NCI-H2227 (cell line): ENCODE measurements at regions not wholly inside any gene's neighbourhood (a gene's known extent, or its start where the extent isn't known, plus 50 kb on each side); places are given as distances from the start of the nearest gene placed in this dataset.

Experiments used
- DNase-seq: peaks from one replicate; lab custom pipeline; 2025; ENCODE audit not compliant: unreplicated experiment; lab: John Stamatoyannopoulos, UW

DNA sequence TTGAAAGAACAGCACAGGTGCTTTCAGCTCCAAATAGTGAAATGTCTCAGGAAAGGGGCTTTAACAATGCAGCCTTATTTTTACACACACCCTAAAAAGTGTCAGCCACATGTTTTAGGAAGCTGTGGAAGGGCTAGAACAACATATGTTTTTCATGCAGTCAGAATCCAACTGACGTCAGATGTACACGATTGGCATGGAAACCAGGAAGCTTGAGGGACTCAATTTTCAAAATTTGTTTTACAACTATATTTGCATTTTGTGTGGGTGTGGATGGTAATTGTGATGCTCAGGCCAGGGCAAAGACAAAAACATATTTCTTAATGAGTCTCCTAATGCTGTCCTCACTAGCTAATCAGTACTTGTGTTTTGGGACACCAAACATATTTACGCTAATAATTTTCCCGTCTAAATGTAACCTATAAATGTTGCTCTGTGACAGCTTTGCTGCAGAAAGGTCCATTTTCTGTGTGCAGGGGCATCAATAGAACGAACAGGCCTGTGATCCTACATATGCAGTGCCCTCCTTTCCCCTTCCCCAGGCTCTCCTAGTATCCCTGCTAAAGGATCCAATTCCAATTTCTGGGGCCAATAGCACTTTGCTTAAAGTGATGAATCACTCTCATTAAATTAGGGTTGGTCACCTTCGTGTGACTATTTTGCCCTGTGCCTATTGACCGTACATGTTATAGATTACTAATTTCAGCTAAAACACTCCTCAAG, 434.0 kb upstream of the CDH5 start:
- no peak for DNase-seq

DNA sequence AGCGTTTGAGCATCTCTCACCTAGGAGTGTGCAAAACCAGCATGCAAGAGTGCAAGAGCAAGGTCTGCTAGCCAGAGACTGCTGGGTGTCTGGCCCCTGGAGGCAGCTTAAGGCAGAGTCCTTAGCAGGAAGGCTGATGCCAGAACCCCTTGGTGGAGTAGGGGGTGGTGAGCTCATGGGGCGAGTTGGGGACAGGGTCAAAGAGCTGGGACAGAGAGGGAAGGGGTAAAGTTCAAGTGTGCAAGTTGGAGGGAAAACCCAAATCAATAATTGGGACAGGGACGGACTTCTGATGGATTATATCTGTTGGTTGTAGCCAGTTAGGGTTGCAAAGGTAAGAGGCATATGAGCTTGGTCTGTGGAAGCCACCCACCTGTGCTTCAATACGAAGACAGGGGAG, 443.6 kb upstream of the CDH5 start:
- no peak for DNase-seq

DNA sequence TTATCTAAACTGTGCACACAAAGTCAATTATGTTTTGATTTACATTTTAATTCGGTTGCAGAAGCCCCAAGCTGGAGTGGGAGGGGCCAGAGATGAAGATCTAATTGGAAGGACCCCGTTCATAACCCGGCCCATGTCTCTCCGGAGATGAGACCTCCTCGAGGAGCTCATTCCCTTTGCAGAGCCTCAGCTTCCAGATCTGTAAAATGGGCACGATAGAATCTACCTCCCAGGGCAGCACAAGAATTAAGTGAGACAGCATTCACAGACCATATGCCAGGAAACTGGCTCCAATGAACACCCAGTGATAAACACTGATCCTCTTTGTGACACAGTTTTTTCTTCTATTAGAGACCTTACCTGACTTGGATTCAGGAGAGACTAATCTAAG, 446.5 kb upstream of the CDH5 start:
- no peak for DNase-seq

DNA sequence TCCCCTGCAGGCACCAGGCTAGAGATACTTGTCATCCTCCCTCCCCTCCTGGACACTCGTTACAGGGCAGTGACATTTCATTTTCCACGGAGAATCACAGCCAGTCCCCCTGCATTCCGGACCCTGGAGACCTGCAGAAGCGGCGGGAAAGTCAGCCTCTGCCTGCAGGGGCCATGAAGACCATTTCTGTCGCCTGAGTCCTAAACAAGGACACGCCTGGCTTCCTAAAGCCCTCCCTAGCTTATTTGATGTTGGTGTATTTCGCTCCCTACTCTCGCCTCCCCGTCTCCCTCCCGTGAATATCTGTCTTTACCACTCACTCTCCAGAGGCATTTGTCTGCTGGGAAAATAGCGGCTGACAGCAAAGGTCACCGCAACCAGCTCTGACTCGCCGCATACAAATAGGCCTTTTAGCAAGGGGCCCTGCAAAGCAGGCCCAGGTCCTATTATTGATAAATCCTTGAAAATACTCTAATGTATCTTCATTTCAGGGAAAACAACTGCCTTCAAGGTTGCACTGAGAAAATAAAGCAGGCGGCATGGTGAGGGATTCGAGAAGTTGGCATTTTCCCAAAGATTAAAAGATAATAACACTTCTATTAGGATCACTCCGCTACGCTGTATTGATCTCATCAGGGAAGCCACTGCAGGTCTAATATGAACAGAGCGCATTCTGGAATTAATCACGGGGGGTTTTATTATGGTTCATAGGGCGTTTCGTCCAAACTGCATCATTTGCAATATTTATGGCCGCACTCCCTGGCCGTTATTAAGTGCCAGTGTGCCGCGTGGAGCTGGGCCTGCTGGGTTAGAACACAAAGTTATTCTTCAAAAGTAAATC, 447.1 kb upstream of the CDH5 start:
- DNase-seq = no peak

DNA sequence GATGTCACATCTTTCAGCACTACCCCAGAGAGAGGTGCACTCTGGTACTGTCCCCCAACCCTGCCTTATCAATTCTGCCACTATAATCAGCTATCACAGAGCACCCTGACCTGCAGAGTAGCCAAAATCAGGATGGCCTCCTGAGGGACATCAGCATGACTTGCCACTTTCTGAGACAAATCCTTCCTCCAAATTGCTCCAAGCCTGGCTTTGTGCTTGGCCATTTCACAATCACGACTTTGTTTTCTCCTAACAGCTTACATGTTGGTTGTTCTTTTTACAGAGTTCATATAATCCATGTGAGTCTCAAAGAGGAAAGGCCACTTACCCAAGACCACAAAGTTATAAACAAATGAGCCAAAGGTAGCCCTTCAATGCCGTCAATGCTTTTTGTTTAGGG, 449.0 kb upstream of the CDH5 start:
- no peak for DNase-seq

DNA sequence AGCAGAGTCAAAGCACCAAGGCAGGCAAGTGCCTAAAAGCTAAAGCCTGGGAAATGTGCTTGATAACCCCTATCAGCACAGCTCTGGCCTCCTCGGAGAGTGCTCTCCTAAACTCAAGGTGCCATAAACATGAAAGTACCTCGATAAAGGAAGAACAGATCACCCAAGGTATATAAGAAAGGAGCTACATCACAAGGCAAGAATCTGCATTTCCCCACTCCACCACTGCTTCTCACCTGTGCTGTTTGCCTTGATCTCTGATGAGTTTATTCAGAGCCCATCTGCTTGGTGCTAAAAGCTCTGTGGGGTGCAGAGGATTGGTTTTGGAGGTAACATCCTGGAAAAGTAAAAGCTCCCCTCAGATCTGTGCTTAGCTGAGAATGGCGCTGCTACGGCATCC, 449.5 kb upstream of the CDH5 start:
- no peak for DNase-seq

DNA sequence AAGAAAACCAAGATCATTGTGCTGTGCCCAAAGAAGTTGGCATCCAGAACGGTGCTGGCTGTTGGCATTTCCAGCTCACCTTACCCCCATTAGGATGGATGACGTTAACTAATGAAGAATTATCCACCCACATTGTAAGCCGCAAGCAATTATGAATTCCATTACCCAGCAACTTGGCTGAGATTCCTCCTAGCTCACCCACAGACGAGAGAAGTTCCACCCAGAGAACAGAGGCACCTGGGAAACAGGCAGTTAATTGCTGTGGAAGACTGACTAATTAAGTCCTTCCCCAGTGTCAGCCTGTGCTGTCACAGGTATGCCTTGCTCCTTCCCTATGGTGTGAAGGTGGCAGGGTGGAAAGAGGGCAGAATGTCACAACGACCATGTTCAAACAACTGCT, 456.2 kb upstream of the CDH5 start:
- no peak for DNase-seq

DNA sequence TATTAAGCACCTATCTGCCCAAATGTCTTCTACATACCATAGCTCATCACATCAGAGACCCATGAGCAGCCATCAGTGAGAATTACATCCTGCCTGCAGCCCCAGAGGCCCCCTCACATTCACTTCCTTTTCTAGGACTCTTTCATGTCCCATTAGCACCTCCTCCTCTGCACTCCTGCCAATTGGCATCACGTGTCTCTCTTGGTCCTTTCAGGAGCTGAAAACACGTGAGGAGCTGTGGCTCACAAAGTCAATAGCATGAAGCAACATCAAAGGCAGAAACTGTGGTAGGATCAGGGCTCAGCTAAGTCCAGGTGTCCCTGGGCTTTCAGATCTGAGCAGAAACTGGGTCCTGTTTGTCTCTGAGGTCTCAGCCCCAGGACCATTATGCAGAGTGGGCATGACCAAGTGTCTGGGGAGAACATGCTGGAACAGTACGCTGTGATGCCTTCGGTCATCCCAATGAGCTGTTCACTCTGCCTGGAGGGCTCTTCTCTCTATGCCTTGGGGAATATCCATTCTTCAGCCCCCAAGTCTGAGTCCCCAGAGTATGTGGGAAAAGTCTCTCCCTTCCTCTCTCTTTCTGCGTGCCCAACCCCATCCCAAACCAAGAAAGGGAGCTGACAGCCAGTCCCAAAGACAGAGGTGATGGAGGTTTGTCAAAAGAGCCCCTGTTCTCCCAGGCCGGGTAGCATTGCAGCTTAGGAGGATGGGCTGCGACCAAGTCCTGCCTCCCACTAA, 457.0 kb upstream of the CDH5 start:
- no peak for DNase-seq

DNA sequence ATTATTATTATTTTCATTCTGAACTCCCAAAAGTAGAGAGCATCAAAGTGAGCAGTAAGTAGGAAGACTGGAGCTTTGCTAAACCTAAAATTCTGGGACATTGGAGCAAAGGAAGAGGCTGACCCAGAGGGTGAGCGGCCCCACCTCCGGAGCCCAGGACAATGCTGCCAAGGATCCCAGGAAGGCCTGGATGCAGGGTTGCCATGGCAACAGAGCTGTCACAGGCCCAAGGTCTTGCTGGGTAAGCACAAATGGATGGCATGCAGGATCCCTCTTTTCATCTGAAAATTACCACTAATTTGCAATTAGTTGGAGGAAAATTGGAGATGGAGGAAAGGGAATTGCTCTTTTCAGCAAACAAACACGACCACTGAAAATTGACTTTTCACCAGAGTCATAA, 457.9 kb upstream of the CDH5 start:
- DNase-seq = no peak

DNA sequence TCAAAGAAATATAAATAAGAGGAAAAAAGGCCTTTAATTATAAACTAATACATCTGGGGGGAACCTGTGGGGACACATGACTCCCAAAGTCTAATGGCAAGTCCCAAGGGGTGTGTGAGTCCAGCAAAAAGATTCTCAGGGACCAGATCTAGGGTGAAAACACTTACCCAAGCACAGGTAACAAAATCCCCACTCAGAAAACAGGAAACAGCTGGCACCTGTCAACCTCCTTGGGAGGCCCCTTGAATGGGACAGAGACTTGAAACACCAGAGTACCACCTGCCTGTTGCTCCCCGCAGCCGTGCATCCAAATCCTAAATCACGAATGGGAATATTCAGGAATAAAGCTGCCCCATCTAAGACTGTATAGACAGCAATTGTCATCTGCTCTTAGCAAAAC, 461.2 kb upstream of the CDH5 start:
- no peak for DNase-seq

DNA sequence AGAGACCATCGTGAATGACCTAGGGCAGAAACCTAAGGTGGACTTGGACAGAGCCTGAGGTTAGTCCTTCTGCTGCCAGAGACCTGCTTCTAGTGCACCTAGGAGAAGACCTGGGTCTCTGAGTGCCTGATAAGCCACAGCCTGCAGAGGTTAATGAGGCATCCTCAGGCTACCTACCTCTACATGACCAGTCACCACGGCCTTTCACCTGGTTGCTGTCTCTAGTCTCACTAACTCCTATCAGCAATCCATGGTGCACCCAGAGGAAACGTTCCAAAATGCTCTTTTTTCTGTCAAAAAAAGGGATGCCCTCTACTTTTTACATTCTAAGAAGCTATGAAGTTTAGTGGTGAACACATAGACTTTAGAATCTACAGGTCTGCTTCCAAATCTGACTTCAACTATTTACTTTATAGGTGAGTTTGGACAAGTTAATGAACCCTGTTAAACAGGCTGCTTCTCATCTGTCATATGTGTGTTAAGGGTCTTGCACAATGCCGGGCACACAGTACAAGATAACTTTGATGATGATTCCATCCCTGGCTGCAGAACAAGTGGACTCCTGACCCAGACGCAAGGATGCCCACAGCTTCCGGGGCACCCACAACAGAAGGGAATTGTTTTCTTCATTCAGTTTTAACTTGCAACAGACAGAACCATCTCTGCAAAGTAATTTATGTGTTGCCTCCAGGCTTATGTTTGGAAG, 469.9 kb upstream of the CDH5 start:
- DNase-seq = no peak

DNA sequence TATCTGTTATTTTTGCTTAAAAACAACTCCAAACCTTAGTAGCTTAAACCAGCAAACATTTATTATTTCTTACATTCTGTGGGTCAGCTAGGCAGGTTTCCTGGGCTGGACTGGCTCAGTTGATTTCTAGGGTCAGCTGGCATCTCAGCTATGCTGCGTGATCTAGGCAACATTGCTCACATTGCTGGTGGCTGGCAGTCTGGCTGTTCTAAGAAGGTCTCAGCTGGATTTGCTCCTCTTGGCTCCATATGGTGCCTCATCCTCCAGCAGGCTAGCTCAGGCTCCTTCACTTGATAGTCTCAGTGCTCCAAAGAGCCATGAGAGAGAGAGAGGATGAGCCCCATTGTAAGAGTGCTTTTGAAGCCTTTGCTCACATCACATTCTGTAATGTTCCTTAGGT, 470.6 kb upstream of the CDH5 start:
- no peak for DNase-seq

DNA sequence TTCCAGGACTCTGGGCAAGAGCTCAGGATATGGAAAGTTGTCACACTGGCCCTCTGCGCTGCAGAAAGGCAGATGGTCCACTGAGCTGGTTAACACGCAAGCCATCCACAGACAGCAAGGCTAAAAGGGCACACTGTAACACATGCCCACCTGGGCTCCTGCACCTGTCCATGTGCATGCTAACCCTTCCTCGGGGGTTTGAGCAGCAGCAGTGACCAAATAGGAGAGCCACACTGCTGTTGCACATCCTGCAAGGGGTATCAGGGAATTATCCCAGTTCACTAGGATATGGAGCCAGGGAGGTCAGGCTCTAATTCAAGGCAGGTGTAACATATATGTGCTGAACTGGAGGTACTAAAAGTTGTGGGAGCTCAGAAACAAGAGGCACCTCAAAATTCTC, 471.0 kb upstream of the CDH5 start:
- no peak for DNase-seq

DNA sequence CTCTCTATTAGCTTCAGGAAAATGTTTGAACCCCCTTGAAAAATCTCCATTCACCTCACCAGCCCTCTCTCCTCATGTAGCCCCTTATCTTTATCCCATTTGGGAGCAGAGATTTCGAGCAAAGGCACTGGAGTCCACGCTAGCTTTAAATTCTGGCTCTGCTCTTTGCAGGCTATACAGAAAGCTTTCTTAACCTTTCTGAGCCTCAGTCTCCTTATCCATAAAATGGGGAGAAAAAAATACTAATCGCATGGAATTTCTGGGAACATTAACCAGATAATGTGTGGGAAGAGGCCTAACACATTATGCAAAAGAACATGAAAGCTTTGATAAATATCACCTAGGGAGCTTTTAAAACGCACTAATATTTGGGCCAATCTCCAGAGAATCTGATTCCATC, 476.3 kb upstream of the CDH5 start:
- DNase-seq = no peak

DNA sequence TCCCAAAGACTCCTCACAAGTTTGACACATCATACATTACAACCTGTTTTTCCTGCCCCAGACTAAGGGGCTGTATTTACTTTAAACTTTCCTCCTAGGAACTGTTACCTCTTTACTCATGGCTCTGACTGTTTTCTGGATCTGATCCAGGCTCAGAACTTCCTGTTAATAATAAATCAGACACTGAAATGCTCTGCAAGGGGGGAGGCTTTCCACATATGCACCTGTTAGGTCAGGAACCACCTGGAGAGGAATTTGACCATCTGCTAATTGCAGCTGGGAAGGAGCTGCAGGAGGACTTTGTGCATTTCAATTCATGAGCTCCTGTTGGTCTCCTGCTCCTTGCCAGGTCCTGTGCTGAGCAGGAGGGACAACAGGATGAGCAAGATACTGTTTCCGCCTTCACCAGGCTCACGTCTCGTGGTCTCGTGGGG, 476.9 kb upstream of the CDH5 start:
- no peak for DNase-seq

DNA sequence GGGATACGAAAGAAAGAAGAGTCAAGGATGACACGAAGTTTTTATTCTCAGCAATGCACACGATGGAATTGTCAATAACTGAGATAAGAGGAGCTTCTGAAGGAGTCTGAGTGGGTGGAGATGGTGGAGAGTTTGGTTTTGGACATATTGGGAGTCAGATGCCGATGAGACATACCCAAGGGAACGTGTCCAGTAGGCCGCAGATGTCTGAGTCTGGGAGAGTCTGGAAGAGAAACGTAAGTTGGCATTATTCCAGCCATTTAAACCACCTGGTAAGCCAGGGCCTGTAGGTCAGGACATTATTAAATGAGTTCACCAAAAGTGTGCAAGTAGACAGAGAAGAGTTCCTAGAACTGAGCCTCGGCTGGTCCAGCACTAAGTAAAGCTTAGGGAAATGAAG, 478.3 kb upstream of the CDH5 start:
- no peak for DNase-seq

DNA sequence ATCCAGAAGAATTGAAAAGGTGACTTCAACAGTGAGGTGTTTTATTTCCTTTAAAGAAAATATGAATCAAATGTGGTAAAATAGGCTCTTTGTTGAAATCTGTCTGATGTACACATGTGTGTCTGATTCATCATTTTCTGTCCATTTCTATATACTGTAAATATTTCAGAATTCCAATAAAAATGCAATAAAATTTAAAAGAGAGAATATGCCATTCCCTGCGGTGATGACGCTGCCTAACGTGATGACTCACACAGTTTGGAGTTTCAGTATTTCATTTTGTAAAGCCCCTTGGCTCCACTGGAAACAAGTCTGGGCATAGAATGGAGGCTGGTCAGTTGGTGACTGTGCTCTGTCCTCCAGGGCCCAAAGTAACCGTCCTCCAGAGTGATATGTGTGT, 482.5 kb upstream of the CDH5 start:
- DNase-seq = no peak

DNA sequence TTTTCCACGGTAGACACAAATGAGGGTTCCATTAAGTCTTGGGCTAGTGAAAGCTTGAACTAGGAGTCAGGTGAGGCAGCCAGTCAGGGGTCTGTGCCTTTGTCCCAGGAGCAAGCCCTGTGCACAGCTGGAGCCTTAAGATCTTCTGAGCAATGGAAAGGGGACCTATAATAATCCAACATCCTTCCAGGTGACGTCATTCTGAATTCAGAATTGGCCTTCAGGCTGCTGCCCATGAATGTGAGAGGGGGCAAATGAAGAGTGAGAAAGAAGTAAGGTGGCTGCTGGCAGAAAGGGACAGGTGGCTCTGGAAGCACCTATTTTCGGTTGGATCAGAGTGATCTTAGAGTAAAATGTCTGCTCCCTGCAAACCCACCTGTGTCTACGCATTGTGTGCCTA, 488.1 kb upstream of the CDH5 start:
- DNase-seq = no peak

DNA sequence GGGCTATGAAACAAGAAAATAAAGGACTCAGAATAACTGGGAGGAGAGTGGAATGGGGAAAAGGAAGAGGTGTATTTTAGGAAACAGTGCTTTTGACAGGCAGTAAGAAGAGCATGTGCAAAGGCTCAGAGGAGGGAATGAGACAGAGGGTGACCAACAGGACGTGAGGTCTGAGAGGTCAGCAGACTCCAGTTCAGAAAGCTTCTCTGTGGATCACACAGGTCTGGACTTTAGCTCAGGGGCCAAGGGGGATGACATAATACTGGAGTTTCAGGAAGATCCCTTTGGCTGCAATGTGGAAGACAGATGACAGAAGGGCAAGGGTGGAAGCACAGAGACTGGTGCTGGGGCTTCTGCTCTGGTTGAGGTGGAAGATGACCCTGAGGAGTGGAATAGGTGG, 489.9 kb upstream of the CDH5 start:
- DNase-seq = no peak

DNA sequence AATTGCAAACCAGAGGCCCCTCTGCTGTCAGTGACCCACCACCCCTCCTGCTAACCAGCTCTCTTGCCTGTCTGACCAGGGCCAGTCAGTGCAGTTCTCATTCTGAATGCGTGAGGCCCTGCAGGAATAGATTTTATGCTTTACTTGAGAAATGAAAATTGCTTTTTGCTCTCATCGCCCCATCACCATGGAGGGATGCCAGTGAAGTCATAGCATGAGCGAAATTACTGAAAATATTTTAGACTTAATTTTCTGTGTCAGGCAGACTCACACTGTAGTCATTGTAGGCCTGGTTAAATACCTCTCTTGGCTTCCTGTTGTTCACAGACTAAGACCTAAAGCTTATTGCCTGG, 490.5 kb upstream of the CDH5 start:
- no peak for DNase-seq

DNA sequence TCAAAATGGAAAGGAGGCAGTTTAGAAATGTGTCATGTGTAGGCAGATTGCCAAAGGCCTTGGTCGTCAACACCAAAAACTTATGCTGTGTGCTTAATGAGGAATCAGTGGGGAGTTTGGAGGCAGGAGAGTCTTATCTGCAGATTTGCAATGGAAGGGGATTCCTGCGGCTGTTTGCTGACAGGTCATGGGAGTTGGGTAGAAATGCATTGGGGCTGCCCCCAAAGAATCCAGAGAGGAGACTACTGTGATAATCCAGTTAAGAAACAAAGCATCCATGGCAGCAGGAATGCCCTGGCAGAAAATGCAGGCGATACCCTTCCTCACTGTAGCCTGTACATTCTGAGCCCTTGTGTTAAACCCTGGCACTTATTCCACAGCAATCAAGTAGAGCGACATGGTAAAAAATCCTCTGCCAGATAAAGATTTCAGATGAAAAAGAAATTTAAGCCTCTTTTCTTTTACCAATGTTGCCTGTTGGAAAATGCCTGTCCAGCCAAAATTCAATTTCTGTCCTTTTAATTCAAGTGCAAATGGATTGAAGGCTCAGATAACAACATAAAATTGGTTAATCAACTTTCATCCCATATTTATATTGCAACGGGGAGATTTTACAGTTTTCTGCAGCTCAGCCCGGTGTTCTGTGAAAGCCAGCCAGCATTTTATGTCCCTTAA, 491.0 kb upstream of the CDH5 start:
- no peak for DNase-seq
